GM21825 (cell line): ENCODE measurements at regions not wholly inside any gene's neighbourhood (a gene's known extent, or its start where the extent isn't known, plus 50 kb on each side); places are given as distances from the start of the nearest gene placed in this dataset.
"Not testable (repeated sequence)": the region's sequence is repeated elsewhere in the genome, so short reads cannot be mapped to it uniquely, and the experiment has no call there.

Source experiments
- ATAC-seq: cut with Tn5 transposase; IDR thresholded peaks from one replicate; pipeline ENCODE4 v1.9.1; 2021; ENCODE audit warnings: mild to moderate bottlenecking, moderate library complexity; ENCODE audit not compliant: unreplicated experiment

GRCh38 chr5:108602830-108603229 lies 144.9 kb upstream of the FER start:
- no peak for ATAC-seq

- no peak for ATAC-seq
Observed at GRCh38 chr5:108590799-108591198, 156.9 kb upstream of the FER start.

- ATAC-seq, result no peak
Observed at GRCh38 chr5:108588323-108588722, 159.4 kb upstream of the FER start.

- ATAC-seq, result no peak
Observed at GRCh38 chr5:108587821-108588220, 159.9 kb upstream of the FER start.

- no peak for ATAC-seq
Observed at GRCh38 chr5:108581026-108581425, 166.7 kb upstream of the FER start.

- no peak for ATAC-seq
Observed at GRCh38 chr5:108579236-108579635, 168.5 kb upstream of the FER start.

GRCh38 chr5:108578791-108579190 lies 168.9 kb upstream of the FER start:
- ATAC-seq, result no peak

- ATAC-seq, result no peak
Observed at GRCh38 chr5:108567429-108567828, 180.3 kb upstream of the FER start.

GRCh38 chr5:108564441-108564840 lies 182.5 kb upstream of the FBXL17 start:
- ATAC-seq, result no peak

GRCh38 chr5:108562205-108562454 lies 180.2 kb upstream of the FBXL17 start:
- no peak for ATAC-seq

GRCh38 chr5:108561416-108562204 lies 179.7 kb upstream of the FBXL17 start:
- ATAC-seq, result no peak

- ATAC-seq, result no peak
Observed at GRCh38 chr5:108560581-108560980, 178.7 kb upstream of the FBXL17 start.

GRCh38 chr5:108560166-108560565 lies 178.3 kb upstream of the FBXL17 start:
- ATAC-seq, result no peak

- ATAC-seq, result not testable (repeated sequence)
Observed at GRCh38 chr5:108558840-108559239, 176.9 kb upstream of the FBXL17 start.

- not testable (repeated sequence) for ATAC-seq
Observed at GRCh38 chr5:108558142-108558541, 176.2 kb upstream of the FBXL17 start.

- ATAC-seq, result no peak
Observed at GRCh38 chr5:108557686-108558085, 175.8 kb upstream of the FBXL17 start.

- ATAC-seq, result no peak
Observed at GRCh38 chr5:108556441-108557145, 174.7 kb upstream of the FBXL17 start.

- ATAC-seq, result no peak
Observed at GRCh38 chr5:108548684-108549596, 167.0 kb upstream of the FBXL17 start.

GRCh38 chr5:108546939-108547338 lies 165.0 kb upstream of the FBXL17 start:
- ATAC-seq, result no peak

GRCh38 chr5:108545301-108545700 lies 163.4 kb upstream of the FBXL17 start:
- no peak for ATAC-seq

GRCh38 chr5:108543486-108543885 lies 161.6 kb upstream of the FBXL17 start:
- ATAC-seq, result no peak

GRCh38 chr5:108541836-108542235 lies 159.9 kb upstream of the FBXL17 start:
- ATAC-seq, result peak; percentile 47
